HepG2 (cell line): ENCODE measurements at regions not wholly inside any gene's neighbourhood (a gene's known extent, or its start where the extent isn't known, plus 50 kb on each side); places are given as distances from the start of the nearest gene placed in this dataset.

Experiments used
- KIAA2018 ChIP-seq: sonication (generic); formaldehyde crosslinking; IDR thresholded peaks from 2 replicates; pipeline ENCODE4 v1.5.0; 2020; ENCODE audit warnings: mild to moderate bottlenecking, missing genetic modification reagents, borderline replicate concordance
- MTA1 ChIP-seq: sonication (generic); formaldehyde crosslinking; IDR thresholded peaks from 2 replicates; pipeline ENCODE4 v1.4.0; 2020; ENCODE audit warnings: missing genetic modification reagents, mild to moderate bottlenecking, borderline replicate concordance
- U2AF2 ChIP-seq: fragments of 200-400 bp; formaldehyde crosslinking; IDR thresholded peaks from 2 replicates; pipeline ENCODE4 v1.6.1; 2017; ENCODE audit warnings: low read depth, mild to moderate bottlenecking, low read length
- ZBTB20 ChIP-seq: sonication (generic); formaldehyde crosslinking; IDR thresholded peaks from 2 replicates; pipeline ENCODE4 v1.8.1; 2023; ENCODE audit warnings: missing genetic modification reagents, low read depth, mild to moderate bottlenecking, borderline replicate concordance
- ZNF703 ChIP-seq: sonication (generic); formaldehyde crosslinking; IDR thresholded peaks from 2 replicates; pipeline ENCODE4 v1.5.1; 2020; ENCODE audit warnings: missing genetic modification reagents, mild to moderate bottlenecking, moderate library complexity, borderline replicate concordance
- ZNF772 ChIP-seq: sonication (generic); formaldehyde crosslinking; IDR thresholded peaks from 2 replicates; pipeline ENCODE4 v1.5.0; 2020; ENCODE audit warnings: mild to moderate bottlenecking, missing genetic modification reagents
- TF ChIP-seq, protein P1 (sequence below): sonication (generic); formaldehyde crosslinking; IDR thresholded peaks from 2 replicates; pipeline ENCODE4 v1.5.0; 2020; ENCODE audit warnings: mild to moderate bottlenecking, missing genetic modification reagents, borderline replicate concordance

DNA sequence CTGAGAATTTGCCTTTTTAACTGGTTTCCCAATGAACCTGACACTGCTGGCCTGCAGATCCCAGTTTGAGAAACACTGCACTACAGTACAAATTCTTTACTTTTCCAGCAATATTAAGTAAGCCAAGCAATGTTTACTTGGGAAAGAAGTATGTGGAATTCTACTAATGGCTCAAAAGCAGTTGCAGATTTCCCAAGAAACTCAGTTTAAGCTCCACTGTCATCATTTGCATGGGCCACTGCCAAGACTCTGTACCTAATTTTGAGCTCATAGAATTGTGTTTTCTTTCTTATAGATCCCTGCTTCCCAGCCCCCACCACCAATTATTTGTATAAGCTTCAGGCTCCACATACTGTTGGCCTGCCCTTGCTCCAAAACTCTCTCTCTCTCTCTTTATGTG lies 676.1 kb downstream of the RNF144A start (continued):
- TF ChIP-seq KIAA2018 (CRISPR knock-in tag) (no peak), ZNF772 (CRISPR knock-in tag) (no peak), ZBTB20 (CRISPR knock-in tag) (no peak), MTA1 (CRISPR knock-in tag) (no peak), U2AF2 (no peak), ZNF703 (CRISPR knock-in tag) (no peak)
- TF ChIP-seq, protein P1, sequence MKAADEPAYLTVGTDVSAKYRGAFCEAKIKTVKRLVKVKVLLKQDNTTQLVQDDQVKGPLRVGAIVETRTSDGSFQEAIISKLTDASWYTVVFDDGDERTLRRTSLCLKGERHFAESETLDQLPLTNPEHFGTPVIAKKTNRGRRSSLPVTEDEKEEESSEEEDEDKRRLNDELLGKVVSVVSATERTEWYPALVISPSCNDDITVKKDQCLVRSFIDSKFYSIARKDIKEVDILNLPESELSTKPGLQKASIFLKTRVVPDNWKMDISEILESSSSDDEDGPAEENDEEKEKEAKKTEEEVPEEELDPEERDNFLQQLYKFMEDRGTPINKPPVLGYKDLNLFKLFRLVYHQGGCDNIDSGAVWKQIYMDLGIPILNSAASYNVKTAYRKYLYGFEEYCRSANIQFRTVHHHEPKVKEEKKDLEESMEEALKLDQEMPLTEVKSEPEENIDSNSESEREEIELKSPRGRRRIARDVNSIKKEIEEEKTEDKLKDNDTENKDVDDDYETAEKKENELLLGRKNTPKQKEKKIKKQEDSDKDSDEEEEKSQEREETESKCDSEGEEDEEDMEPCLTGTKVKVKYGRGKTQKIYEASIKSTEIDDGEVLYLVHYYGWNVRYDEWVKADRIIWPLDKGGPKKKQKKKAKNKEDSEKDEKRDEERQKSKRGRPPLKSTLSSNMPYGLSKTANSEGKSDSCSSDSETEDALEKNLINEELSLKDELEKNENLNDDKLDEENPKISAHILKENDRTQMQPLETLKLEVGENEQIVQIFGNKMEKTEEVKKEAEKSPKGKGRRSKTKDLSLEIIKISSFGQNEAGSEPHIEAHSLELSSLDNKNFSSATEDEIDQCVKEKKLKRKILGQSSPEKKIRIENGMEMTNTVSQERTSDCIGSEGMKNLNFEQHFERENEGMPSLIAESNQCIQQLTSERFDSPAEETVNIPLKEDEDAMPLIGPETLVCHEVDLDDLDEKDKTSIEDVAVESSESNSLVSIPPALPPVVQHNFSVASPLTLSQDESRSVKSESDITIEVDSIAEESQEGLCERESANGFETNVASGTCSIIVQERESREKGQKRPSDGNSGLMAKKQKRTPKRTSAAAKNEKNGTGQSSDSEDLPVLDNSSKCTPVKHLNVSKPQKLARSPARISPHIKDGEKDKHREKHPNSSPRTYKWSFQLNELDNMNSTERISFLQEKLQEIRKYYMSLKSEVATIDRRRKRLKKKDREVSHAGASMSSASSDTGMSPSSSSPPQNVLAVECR (CRISPR knock-in tag) = no peak
